ENCODE measurements at regions not wholly inside any gene's neighbourhood (a gene's known extent, or its start where the extent isn't known, plus 50 kb on each side); places are given as distances from the start of the nearest gene placed in this dataset.
"Not testable (repeated sequence)": the region's sequence is repeated elsewhere in the genome, so short reads cannot be mapped to it uniquely, and the experiment has no call there.

DNA sequence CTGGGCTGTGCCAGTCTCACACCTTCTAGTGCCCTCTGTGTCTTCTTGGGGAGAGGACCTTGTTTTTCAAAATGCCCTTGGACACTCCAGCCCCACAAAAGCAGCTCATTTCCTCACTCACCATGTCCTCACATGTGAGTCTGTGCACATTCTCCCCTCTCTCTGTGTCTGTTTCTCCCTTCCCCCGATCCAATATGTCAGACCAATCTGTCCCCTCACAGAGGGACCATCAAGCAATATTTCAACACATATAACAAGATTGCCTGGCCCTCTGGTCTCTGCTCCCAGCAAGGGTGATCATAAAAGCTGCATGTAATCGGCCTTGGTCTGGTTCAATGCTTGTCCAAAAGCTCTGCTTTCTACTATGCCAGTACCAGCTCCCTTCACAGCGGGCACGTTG lies 261.2 kb downstream of the MATN1 start:
- TF ChIP-seq, protein P1, sequence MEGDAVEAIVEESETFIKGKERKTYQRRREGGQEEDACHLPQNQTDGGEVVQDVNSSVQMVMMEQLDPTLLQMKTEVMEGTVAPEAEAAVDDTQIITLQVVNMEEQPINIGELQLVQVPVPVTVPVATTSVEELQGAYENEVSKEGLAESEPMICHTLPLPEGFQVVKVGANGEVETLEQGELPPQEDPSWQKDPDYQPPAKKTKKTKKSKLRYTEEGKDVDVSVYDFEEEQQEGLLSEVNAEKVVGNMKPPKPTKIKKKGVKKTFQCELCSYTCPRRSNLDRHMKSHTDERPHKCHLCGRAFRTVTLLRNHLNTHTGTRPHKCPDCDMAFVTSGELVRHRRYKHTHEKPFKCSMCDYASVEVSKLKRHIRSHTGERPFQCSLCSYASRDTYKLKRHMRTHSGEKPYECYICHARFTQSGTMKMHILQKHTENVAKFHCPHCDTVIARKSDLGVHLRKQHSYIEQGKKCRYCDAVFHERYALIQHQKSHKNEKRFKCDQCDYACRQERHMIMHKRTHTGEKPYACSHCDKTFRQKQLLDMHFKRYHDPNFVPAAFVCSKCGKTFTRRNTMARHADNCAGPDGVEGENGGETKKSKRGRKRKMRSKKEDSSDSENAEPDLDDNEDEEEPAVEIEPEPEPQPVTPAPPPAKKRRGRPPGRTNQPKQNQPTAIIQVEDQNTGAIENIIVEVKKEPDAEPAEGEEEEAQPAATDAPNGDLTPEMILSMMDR (IDR thresholded peaks at IDR 0.05; ENCODE audit: low read length, missing control alignments): no peak
- DNase-seq (ENCODE audit: low read depth): no peak
- H3K4me3 ChIP-seq (replicated peaks; ENCODE audit: low read depth, low read length): no peak overlapping the region

DNA sequence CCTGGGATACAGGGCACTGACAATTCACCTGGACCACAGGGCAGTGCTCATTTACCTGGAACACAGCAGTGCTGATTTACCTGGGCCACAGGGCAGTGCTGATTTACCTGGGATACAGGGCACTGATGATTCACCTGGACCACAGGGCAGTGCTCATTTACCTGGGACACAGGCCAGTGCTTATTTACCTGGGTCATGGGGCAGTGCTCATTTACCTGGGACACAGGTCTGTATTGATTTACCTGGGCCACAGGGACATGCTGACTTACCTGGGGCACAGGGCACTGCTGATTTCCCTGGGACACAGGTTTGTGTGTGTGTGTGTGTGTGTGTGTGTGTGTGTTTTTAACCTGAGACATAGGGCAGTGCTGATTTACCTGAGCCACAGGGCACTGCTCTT lies 261.7 kb downstream of the MATN1 start:
- TF ChIP-seq, protein P1 (IDR thresholded peaks at IDR 0.05; ENCODE audit: low read length, missing control alignments): no peak
- no peak for DNase-seq (ENCODE audit: low read depth)
- no peak overlapping the region for H3K4me3 ChIP-seq (replicated peaks; ENCODE audit: low read depth, low read length)

DNA sequence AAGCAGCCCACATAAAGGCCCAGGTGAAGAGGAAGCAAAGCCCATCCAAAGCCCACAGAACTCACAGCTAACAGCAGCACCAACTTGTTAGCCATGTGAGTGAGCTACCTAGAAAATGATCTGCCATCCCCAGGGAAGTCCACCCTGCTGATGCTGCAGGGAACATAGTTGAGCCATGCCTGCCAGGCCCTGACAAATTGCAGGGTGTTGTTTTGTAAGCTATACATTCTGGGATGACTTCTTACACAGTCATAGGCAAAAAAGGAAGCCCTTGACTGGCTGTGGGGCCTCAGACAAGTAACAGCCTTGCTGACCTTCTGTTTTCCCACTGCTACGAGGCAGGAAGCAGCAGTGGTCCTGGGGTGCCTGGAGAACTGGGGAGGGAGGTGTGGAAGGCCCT lies 262.7 kb downstream of the MATN1 start:
- TF ChIP-seq, protein P1 (IDR thresholded peaks at IDR 0.05; ENCODE audit: low read length, missing control alignments): no peak
- no peak overlapping the region for H3K4me3 ChIP-seq (replicated peaks; ENCODE audit: low read depth, low read length)
- DNase-seq (ENCODE audit: low read depth): no peak

DNA sequence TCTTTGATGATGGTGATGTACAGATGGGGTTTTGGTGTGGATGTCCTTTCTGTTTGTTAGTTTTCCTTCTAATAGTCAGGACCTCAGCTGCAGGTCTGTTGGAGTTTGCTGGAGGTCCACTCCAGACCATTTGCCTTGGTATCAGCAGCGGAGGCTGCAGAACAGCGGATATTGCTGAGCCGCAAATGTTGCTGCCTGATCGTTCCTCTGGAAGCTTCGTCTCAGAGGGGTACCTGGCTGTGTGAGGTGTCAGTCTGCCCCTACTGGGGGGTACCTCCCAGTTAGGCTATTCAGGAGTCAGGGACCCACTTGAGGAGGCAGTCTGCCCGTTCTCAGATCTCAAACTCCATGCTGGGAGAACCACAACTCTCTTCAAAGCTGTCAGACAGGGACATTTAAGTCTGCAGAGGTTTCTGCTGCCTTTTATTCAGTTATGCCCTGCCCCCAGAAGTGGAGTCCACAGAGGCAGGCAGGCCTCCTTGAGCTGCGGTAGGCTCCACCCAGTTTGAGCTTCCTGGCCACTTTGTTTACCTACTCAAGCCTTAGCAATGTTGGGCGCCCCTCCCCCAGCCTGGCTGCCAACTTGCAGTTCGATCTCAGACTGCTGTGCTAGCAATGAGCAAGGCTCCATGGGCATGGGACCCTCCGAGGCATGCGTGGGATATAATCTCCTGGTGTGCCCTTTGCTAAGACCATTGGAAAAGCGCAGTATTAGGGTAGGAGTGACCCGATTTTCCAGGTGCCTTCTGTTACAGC lies 264.5 kb downstream of the MATN1 start:
- not testable (repeated sequence) for H3K4me3 ChIP-seq (replicated peaks; ENCODE audit: low read depth, low read length); DNase-seq (ENCODE audit: low read depth)

DNA sequence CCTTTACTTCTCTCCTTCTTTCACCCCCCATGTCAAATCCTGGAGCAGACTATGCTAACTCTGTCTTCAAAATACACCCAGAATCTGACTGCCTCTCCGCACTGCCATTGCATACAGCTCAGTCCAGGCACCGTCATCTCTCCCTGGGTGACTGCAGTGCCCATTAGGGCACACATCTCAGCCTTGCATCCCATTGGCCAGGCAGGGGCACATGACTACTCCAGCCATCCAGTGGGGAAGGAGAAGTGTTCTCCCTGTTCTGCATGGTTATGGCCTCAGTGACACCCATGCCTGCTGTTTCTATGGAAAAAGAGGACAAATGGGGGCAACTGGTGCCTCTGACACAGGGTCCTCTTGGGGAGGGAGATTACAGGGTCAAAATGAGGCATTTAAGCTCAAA lies 270.5 kb downstream of the MATN1 start:
- no peak for DNase-seq (ENCODE audit: low read depth)
- H3K4me3 ChIP-seq (replicated peaks; ENCODE audit: low read depth, low read length): no peak overlapping the region
- TF ChIP-seq, protein P1 (IDR thresholded peaks at IDR 0.05; ENCODE audit: low read length, missing control alignments): no peak

DNA sequence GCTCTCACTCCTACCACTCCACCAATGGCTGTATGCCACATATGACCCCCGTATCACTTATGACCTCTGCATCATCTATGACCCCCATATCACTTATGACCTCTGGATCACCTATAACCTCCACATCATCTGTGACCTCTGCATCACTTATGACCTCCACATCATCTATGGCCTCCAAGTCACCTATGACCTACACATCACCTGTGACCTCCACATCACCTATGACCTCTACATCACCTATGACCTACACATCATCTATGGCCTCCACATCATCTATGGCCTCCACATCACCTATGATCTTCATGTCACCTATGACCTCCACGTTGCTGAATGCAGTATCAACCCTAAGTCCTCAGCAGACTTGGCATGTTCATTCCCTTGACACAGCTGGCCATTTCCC lies 271.2 kb downstream of the MATN1 start:
- no peak overlapping the region for H3K4me3 ChIP-seq (replicated peaks; ENCODE audit: low read depth, low read length)
- no peak for DNase-seq (ENCODE audit: low read depth)
- TF ChIP-seq, protein P1 (IDR thresholded peaks at IDR 0.05; ENCODE audit: low read length, missing control alignments): no peak

DNA sequence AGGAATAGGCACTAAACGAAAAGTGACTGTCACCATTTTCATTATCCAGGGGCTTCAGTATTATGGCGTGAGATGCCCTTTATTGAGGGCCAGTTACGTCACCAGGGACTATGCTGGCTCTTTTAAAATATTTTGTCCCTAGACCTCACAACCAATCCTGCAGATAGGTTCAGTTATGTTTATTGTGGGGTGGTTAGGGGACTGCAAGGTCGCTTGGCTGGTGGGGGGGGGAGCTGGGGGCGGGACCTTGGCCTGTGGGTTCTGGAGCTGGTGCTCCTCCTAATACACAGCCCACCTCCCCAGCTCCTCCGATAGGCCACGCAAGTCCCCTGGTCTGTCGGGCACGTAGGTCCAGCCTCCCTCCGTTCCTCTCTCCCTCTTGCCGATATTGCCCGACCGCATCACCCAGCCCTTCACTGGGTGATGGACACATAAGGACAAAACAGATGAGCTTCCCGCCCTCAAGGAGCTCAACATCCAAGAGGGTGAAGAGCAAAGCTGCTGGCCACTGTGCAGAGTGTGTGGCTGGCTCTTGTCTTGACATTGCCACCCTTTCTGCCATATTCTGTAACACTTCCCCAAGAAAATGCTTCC lies 271.8 kb downstream of the MATN1 start:
- H3K4me3 ChIP-seq (replicated peaks; ENCODE audit: low read depth, low read length): no peak overlapping the region
- TF ChIP-seq, protein P1 (IDR thresholded peaks at IDR 0.05; ENCODE audit: low read length, missing control alignments): no peak
- DNase-seq (ENCODE audit: low read depth): no peak

Data from fibroblast of pulmonary artery (primary cell).